ENCODE measurements at regions not wholly inside any gene's neighbourhood (a gene's known extent, or its start where the extent isn't known, plus 50 kb on each side); places are given as distances from the start of the nearest gene placed in this dataset.

DNA sequence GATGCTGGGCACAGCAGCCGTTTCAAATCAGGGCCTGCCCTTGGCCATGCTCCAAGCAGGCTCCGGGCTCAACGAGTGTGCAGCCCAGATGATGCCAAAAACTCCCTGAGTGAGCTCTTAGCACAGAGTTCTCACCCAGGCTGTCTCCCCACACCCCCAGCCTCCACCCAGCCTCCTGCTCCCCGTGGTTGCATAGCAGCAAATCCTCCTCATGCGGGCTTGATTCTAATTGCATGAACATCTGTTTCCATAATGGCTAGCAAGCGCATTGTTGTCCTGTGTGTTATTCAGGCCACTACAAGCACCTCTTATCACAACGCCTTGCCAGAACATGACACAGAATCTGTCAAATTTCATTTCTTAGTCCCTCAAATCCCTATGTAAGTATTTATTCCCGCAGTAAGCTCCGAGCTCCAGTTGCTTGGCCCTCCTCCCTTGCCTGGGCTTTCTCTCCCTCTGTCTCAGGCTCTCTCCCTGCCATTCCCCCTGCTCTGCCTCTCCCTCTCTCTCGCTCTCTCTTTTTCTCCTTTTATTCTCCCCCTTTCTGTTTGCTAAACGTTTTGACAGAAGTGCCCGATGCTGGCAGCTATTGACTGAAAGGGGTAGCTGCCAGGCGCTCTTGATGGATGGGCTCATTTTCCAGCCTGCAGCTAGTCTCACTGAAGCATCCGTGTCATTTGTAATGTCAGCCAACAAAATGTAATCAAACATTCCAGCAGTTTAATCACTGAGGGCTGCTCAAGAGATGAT is 306.5 kb downstream of the IL20RB start:
- H3K4me1 ChIP-seq, result peaks cover 0 to 17% (median 6%) of the 10 kb centered on the region in 3 donors
- no peaks in the 10 kb centered on the region for H3K36me3 ChIP-seq
- no peak for DNase-seq
- no peaks in the 10 kb centered on the region for H3K9me3 ChIP-seq
- intact Hi-C loops (cut with DNase I), result no loop called here
- no peak overlapping the region for H3K4me3 ChIP-seq
- TF ChIP-seq POLR2A (IDR thresholded peaks at IDR 0.05), result no peak
- TF ChIP-seq, protein P1, sequence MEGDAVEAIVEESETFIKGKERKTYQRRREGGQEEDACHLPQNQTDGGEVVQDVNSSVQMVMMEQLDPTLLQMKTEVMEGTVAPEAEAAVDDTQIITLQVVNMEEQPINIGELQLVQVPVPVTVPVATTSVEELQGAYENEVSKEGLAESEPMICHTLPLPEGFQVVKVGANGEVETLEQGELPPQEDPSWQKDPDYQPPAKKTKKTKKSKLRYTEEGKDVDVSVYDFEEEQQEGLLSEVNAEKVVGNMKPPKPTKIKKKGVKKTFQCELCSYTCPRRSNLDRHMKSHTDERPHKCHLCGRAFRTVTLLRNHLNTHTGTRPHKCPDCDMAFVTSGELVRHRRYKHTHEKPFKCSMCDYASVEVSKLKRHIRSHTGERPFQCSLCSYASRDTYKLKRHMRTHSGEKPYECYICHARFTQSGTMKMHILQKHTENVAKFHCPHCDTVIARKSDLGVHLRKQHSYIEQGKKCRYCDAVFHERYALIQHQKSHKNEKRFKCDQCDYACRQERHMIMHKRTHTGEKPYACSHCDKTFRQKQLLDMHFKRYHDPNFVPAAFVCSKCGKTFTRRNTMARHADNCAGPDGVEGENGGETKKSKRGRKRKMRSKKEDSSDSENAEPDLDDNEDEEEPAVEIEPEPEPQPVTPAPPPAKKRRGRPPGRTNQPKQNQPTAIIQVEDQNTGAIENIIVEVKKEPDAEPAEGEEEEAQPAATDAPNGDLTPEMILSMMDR (IDR thresholded peaks at IDR 0.05), result no peak
- H3K27ac ChIP-seq, result no peak overlapping the region
- 11 to 17% methylated on average over 14 of the region's 14 CpGs for WGBS, 2 donors
- H3K27me3 ChIP-seq, result no peaks in the 10 kb centered on the region

DNA sequence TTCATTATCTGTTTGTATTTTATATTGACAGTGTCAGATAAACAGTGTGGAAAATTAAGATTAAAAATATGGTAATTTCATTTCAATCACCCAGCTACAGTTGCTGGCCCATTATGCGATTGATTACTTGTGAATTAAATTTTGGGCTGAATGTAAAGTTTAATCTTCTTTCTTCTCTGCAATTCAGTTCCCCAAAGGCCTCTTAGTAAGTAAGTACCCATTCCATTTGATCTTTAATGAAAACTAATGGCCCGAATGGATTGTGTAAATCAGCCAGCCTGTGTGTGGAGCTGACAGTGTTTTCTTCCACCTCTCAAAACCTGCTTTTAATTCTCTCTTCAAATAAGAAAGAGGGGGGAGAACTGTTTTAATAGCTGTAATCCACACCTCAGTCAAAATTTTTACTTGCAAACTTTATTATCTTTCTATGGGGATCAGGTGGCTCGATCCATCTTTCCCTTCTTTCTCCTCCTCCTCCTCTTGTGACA is 307.1 kb downstream of the IL20RB start:
- 46 to 48% methylated on average over 3 of the region's 3 CpGs for WGBS, 2 donors
- no peak for DNase-seq
- Histone ChIP-seq H3K4me3 (no peak overlapping the region), H3K27me3 (no peaks in the 10 kb centered on the region), H3K4me1 (peaks cover 0 to 17% (median 6%) of the 10 kb centered on the region in 3 donors), H3K27ac (no peak overlapping the region), H3K9me3 (no peaks in the 10 kb centered on the region), H3K36me3 (no peaks in the 10 kb centered on the region)
- intact Hi-C loops (cut with DNase I), result no loop called here
- no peak for TF ChIP-seq POLR2A (IDR thresholded peaks at IDR 0.05)
- TF ChIP-seq, protein P1 (IDR thresholded peaks at IDR 0.05), result no peak

DNA sequence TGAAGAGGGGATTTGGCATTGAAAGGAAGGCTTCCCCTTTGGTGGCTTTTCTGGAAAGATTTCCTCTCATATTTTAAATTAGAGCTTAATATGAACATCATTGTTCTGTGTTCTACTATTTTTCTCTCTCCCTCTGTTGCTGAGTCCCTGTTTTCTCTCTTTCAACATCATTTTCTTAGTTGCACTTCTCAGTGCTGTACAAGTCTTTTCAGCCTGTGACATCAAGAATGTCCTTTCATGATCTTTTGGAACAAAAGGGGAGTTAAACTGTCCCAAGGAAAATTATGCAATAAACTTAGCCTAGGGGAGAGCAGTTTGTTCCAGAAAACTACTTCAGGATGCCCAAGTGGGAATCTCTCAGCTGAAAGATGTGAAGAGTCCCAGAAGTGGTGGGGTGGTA is 325.1 kb downstream of the IL20RB start:
- no peaks in the 10 kb centered on the region for H3K9me3 ChIP-seq
- no peak for TF ChIP-seq POLR2A (IDR thresholded peaks at IDR 0.05)
- TF ChIP-seq, protein P1 (IDR thresholded peaks at IDR 0.05), result no peak
- no peak overlapping the region for H3K4me3 ChIP-seq
- intact Hi-C loops (cut with DNase I), result no loop called here
- no peaks in the 10 kb centered on the region for H3K4me1 ChIP-seq
- H3K36me3 ChIP-seq, result no peaks in the 10 kb centered on the region
- H3K27ac ChIP-seq, result no peak overlapping the region
- DNase-seq, result no peak
- H3K27me3 ChIP-seq, result no peaks in the 10 kb centered on the region

DNA sequence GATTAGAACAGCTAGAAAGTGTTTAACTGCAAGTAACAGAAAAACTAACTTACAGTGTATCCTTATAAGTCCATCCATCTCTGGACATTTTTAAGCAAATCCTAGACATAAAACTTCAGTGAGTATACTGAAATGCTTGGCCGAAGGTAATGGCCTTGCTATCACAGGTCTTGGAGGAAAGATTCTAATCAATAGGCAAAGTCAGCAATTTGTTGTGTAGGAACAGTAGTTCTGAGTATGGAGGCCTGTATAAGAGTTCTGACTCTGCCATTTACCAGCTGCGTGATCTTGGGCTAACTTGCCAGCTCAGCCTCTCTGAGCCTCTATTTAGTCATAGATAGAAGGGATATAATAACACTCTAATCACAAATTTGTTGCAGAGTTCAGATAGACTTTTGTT is 328.1 kb downstream of the IL20RB start:
- Histone ChIP-seq H3K27ac (no peak overlapping the region), H3K4me1 (no peaks in the 10 kb centered on the region), H3K36me3 (no peaks in the 10 kb centered on the region), H3K9me3 (no peaks in the 10 kb centered on the region), H3K4me3 (no peak overlapping the region), H3K27me3 (no peaks in the 10 kb centered on the region)
- WGBS, 2 donors, result 84 to 86% methylated on average over 2 of the region's 2 CpGs
- TF ChIP-seq, protein P1 (IDR thresholded peaks at IDR 0.05), result no peak
- TF ChIP-seq POLR2A (IDR thresholded peaks at IDR 0.05), result no peak
- intact Hi-C loops (cut with DNase I), result no loop called here
- DNase-seq, result no peak

DNA sequence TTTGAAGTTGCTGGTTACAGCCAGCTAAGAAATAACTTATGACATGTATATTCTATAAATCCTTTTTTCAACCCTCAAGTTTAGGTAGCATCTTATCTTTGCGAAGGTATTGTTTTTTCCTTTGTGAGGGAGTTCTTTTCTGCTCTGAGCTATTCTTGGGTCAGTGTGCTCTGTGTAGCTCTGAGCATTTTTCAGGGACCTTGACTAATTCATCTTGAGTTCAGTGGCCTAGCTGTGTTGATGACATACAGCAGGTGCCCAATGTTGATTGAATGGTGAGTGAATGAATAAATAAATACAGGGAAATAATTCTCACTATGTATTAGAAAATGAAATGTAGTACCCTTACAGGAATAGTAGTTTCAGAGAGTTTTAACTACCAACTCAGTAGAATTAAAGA is 335.3 kb downstream of the IL20RB start:
- Histone ChIP-seq H3K4me1 (no peaks in the 10 kb centered on the region), H3K27me3 (no peaks in the 10 kb centered on the region), H3K36me3 (no peaks in the 10 kb centered on the region), H3K9me3 (no peaks in the 10 kb centered on the region), H3K4me3 (no peak overlapping the region), H3K27ac (no peak overlapping the region)
- WGBS, 2 donors, result 73 to 76% methylated on average over 1 of the region's 1 CpG
- intact Hi-C loops (cut with DNase I), result no loop called here
- DNase-seq, result no peak
- TF ChIP-seq POLR2A (IDR thresholded peaks at IDR 0.05), result no peak
- TF ChIP-seq, protein P1 (IDR thresholded peaks at IDR 0.05), result no peak

Measured in esophagus squamous epithelium (tissue), 5 donors.